Lung (tissue), 11 donors: ENCODE measurements at regions not wholly inside any gene's neighbourhood (a gene's known extent, or its start where the extent isn't known, plus 50 kb on each side); places are given as distances from the start of the nearest gene placed in this dataset.
"Not testable (repeated sequence)": the region's sequence is repeated elsewhere in the genome, so short reads cannot be mapped to it uniquely, and the experiment has no call there.

Experiments
- ATAC-seq: fragments of 200-7000 bp; cut with Tn5 transposase; one replicate; pipeline ENCODE4 v1.9.1; 2020; ENCODE audit warnings: moderate number of reproducible peaks; ENCODE audit not compliant: insufficient read depth, low FRiP score
- DNase-seq, 3 donors: peaks; one replicate each; pipeline ENCODE4 v3.0.0-alpha.2; 2013 to 2017
- H3K27ac ChIP-seq, 2 donors: one replicate each; pipeline ENCODE4 v1.5.1; 2013; ENCODE audit warnings: mild to moderate bottlenecking in 2 of 2, moderate library complexity in 2 of 2, control low read depth in 1 of 2, inconsistent platforms in 1 of 2, low read depth in 1 of 2, low read length in 1 of 2
- H3K27me3 ChIP-seq, 3 donors: one replicate each; pipeline ENCODE4 v1.5.1; 2013; ENCODE audit warnings: low read length in 2 of 3; ENCODE audit not compliant: control insufficient read depth in 3 of 3, insufficient read depth in 3 of 3
- H3K36me3 ChIP-seq, 4 donors: one replicate each; pipeline ENCODE4 v1.5.1; 2013; ENCODE audit warnings: low read length in 4 of 4, mild to moderate bottlenecking in 1 of 4, moderate library complexity in 1 of 4; ENCODE audit not compliant: control insufficient read depth in 4 of 4, insufficient read depth in 4 of 4
- H3K4me1 ChIP-seq, 5 donors: one replicate each; pipeline ENCODE4 v1.5.1; 2013; ENCODE audit warnings: low read length in 5 of 5, mild to moderate bottlenecking in 2 of 5, moderate library complexity in 1 of 5; ENCODE audit not compliant: control insufficient read depth in 5 of 5, insufficient read depth in 5 of 5
- H3K4me3 ChIP-seq: one replicate; pipeline ENCODE4 v1.5.1; 2013; ENCODE audit warnings: mild to moderate bottlenecking, control low read depth, moderate library complexity
- H3K9ac ChIP-seq, 2 donors: one replicate each; pipeline ENCODE4 v1.5.1; 2013; ENCODE audit warnings: low read length in 2 of 2, control low read depth in 1 of 2; ENCODE audit not compliant: insufficient read depth in 1 of 2
- H3K9me3 ChIP-seq, 4 donors: one replicate each; pipeline ENCODE4 v1.5.1; 2013; ENCODE audit warnings: low read length in 3 of 4, mild to moderate bottlenecking in 1 of 4, moderate library complexity in 1 of 4; ENCODE audit not compliant: control insufficient read depth in 4 of 4, insufficient read depth in 3 of 4
- WGBS, 2 donors: extraction: QIAGEN DNeasy Blood & Tissue Kit; methylation state at CpG; one replicate each; pipeline ENCODE4 v1.1.7; 2013; 5-methylcytosine and 5-hydroxymethylcytosine counted together
- TF ChIP-seq, protein P1 (sequence below): IDR thresholded peaks from 2 replicates; pipeline ENCODE4 v1.5.1; 2012; ENCODE audit warnings: mild to moderate bottlenecking; ENCODE audit errors: control extremely low read depth, extremely low read depth
- donor health status: control.
- donor health status: control.
- donor health status: Bipolar disorder and iron deficiency.
- donor health status: healthy.
- donor health status: DM: yes; HTN: yes; CAD: no.

- Histone ChIP-seq H3K36me3 (no peaks in the 10 kb centered on the region), H3K9me3 (peaks cover 0 to 1% (median 0%) of the 10 kb centered on the region in 4 donors), H3K27ac (no peak overlapping the region), H3K27me3 (no peaks in the 10 kb centered on the region), H3K9ac (no peak overlapping the region), H3K4me3 (no peak overlapping the region), H3K4me1 (peaks cover 0 to 7% (median 5%) of the 10 kb centered on the region in 5 donors)
- TF ChIP-seq, protein P1, sequence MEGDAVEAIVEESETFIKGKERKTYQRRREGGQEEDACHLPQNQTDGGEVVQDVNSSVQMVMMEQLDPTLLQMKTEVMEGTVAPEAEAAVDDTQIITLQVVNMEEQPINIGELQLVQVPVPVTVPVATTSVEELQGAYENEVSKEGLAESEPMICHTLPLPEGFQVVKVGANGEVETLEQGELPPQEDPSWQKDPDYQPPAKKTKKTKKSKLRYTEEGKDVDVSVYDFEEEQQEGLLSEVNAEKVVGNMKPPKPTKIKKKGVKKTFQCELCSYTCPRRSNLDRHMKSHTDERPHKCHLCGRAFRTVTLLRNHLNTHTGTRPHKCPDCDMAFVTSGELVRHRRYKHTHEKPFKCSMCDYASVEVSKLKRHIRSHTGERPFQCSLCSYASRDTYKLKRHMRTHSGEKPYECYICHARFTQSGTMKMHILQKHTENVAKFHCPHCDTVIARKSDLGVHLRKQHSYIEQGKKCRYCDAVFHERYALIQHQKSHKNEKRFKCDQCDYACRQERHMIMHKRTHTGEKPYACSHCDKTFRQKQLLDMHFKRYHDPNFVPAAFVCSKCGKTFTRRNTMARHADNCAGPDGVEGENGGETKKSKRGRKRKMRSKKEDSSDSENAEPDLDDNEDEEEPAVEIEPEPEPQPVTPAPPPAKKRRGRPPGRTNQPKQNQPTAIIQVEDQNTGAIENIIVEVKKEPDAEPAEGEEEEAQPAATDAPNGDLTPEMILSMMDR: no peak
- ATAC-seq (no peak), DNase-seq (no peak)
- 70 to 73% methylated on average over 1 of the region's 1 CpG for WGBS, 2 donors
Measured at GRCh38 chr14:51367600-51367931, 127.5 kb downstream of the TMX1 start.

DNA sequence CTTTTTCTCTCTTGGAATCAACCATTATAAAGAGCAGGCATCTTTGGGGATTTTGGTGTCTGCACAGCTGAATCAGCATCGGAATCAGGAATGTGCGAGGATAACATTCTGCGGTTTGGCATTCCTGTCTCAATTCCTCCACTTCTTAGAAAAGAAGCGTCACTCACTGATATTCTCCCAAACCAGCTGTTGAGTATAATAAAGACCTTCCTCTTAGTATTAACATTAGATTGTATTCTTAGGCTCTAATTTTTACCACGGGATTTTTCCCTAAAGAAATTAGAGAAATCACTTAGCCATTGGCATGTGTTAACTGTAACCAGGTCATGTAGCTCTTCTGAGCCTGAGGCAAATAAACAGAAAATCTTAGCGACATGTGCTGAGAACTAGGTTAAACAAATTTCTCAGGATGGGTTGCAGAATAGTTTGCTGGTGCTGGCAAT, 128.7 kb downstream of the TMX1 start:
- Histone ChIP-seq H3K4me3 (no peak overlapping the region), H3K9ac (no peak overlapping the region), H3K27ac (no peak overlapping the region), H3K4me1 (peaks cover 0 to 7% (median 5%) of the 10 kb centered on the region in 5 donors), H3K9me3 (peaks cover 0 to 1% (median 0%) of the 10 kb centered on the region in 4 donors), H3K27me3 (no peaks in the 10 kb centered on the region), H3K36me3 (no peaks in the 10 kb centered on the region)
- TF ChIP-seq, protein P1: no peak
- DNase-seq: peak; percentile 28 to 65 (median 57)
- WGBS, 2 donors: 66 to 75% methylated on average over 6 of the region's 6 CpGs
- ATAC-seq: no peak

DNA sequence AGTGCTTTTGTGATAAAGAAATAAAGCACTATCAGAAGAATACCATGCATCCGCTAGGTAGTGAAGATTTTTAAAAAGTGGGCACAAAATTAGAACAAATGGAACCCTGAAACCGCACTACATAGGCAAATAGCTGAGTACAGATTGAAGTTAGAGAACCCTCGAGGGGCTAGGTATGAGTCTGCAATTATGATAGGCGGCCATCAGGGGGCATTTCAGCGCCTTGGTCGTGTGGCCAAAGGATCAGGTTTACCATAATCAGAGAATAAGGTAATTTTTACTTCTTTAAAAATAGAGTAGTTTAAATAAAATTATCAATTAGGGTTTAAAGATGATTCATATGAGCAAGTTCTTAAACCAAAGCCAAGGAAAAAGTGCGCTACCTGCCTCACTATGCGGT, 129.8 kb downstream of the TMX1 start:
- ATAC-seq (no peak), DNase-seq (no peak)
- H3K4me1 ChIP-seq: peaks cover 0 to 7% (median 5%) of the 10 kb centered on the region in 5 donors
- H3K27ac ChIP-seq: no peak overlapping the region
- WGBS, 2 donors: 69 to 83% methylated on average over 8 of the region's 8 CpGs
- H3K9me3 ChIP-seq: peaks cover 0 to 1% (median 0%) of the 10 kb centered on the region in 4 donors
- H3K4me3 ChIP-seq: no peak overlapping the region
- H3K36me3 ChIP-seq: no peaks in the 10 kb centered on the region
- TF ChIP-seq, protein P1: no peak
- no peaks in the 10 kb centered on the region for H3K27me3 ChIP-seq
- no peak overlapping the region for H3K9ac ChIP-seq

DNA sequence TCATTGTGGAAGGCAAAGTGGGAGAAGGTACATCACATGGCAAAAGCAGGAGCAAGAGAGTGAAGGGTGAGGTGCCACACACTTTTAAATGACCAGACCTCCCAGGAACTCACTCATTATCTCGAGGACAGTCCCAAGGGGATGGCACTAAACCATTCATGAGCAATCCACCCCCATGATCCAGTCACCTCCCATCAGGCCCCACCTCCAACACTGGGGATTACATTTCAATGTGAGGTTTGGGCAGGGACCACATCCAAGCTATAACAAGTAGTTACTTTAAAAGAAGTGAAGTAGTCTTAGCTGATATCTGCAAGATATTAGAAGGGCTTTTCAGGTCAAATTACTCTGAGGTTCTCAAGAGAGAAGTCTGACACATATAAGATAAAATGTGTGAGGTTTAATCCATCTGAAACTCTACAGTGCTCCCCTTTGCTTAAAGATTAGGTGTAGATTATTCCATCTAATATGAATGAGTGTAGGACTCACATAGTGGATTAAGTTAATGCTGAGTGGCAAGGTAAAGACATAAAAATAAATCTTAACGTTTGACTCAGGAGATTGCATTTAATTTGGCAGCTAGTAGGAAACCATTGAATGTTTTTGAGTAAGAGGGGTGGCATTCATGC, 130.8 kb downstream of the TMX1 start:
- WGBS, 2 donors: 56 to 65% methylated on average over 2 of the region's 2 CpGs
- TF ChIP-seq, protein P1: no peak
- no peak overlapping the region for H3K4me3 ChIP-seq

DNA sequence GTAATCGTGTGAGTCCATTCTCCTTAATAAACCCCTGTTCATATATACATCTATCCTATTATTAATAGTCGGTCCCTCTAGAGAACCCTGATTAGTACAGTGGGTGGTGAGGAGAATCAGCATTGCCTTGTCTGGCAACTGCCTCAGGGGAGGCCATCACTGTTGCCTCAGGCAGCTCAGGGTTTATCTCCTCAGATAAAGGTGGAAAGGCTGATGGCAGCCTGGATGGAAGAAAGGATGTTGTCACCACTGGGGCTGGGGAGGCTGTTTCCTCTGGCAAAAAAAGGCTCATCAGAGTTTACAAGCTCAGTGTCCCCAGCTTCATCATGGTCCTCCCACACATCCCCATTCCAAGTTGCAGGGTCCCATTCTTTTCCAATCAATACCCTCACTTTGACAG, 137.1 kb downstream of the TMX1 start:
- 95 to 96% methylated on average over 2 of the region's 2 CpGs for WGBS, 2 donors
- H3K27ac ChIP-seq, H3K4me1 ChIP-seq, H3K27me3 ChIP-seq, H3K36me3 ChIP-seq, H3K4me3 ChIP-seq, H3K9me3 ChIP-seq, H3K9ac ChIP-seq, ATAC-seq, DNase-seq: not testable (repeated sequence)

More for the DNA sequence above, 130.8 kb downstream of the TMX1 start:
- Histone ChIP-seq H3K36me3 (no peaks in the 10 kb centered on the region), H3K4me1 (peaks cover 0 to 7% (median under 1%) of the 10 kb centered on the region in 5 donors), H3K9me3 (no peaks in the 10 kb centered on the region), H3K27me3 (no peaks in the 10 kb centered on the region), H3K27ac (no peak overlapping the region), H3K9ac (no peak overlapping the region)
- DNase-seq (no peak), ATAC-seq (no peak)
